ENCODE measurements at regions not wholly inside any gene's neighbourhood (a gene's known extent, or its start where the extent isn't known, plus 50 kb on each side); places are given as distances from the start of the nearest gene placed in this dataset.

DNA sequence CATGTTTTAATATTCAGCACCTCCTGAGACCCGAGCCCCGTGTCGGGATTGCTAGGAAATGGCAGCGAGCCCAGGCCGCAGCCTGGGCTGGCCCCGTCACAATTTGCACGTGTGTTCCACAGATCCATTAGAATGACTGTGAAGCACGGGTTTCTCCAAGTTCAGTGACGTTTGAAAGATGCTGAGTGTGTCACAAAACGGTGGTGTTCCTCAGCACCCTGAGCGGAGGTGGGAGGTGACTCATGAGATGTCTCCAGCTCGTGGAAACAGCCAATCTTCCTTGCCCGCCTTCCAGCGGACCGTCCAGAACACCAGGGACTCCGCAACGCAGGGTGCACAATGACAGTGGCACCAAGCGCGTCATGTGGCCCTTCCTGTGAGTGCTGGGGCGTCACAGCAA lies 412.8 kb downstream of the IRX2 start:
- Histone ChIP-seq H3K79me2 (ENCODE audit: low read length) (no peaks in the 10 kb centered on the region), H3K4me1 (ENCODE audit: low read length) (no peaks in the 10 kb centered on the region), H3K9ac (ENCODE audit: low read length) (no peak overlapping the region), H3K36me3 (replicated peaks; ENCODE audit: low read depth, low read length) (no peaks in the 10 kb centered on the region), H3K27ac (ENCODE audit: low read length) (no peak overlapping the region), H3K27me3 (ENCODE audit: low read depth, low read length) (no peaks in the 10 kb centered on the region), H3K4me3 (ENCODE audit: low read length) (no peak overlapping the region), H4K20me1 (ENCODE audit: insufficient read depth, low read length) (no peaks in the 10 kb centered on the region), H3K4me2 (ENCODE audit: low read length) (no peak overlapping the region), H3K9me3 (ENCODE audit: insufficient read depth, low read length) (no peaks in the 10 kb centered on the region), H2AFZ (ENCODE audit: low read depth, low read length) (no peak overlapping the region)
- TF ChIP-seq, protein P1, sequence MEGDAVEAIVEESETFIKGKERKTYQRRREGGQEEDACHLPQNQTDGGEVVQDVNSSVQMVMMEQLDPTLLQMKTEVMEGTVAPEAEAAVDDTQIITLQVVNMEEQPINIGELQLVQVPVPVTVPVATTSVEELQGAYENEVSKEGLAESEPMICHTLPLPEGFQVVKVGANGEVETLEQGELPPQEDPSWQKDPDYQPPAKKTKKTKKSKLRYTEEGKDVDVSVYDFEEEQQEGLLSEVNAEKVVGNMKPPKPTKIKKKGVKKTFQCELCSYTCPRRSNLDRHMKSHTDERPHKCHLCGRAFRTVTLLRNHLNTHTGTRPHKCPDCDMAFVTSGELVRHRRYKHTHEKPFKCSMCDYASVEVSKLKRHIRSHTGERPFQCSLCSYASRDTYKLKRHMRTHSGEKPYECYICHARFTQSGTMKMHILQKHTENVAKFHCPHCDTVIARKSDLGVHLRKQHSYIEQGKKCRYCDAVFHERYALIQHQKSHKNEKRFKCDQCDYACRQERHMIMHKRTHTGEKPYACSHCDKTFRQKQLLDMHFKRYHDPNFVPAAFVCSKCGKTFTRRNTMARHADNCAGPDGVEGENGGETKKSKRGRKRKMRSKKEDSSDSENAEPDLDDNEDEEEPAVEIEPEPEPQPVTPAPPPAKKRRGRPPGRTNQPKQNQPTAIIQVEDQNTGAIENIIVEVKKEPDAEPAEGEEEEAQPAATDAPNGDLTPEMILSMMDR (IDR thresholded peaks at IDR 0.05; ENCODE audit: low read depth, low read length): no peak
- no peak for TF ChIP-seq EZH2phosphoT487 (IDR thresholded peaks at IDR 0.05; ENCODE audit: low read depth)

DNA sequence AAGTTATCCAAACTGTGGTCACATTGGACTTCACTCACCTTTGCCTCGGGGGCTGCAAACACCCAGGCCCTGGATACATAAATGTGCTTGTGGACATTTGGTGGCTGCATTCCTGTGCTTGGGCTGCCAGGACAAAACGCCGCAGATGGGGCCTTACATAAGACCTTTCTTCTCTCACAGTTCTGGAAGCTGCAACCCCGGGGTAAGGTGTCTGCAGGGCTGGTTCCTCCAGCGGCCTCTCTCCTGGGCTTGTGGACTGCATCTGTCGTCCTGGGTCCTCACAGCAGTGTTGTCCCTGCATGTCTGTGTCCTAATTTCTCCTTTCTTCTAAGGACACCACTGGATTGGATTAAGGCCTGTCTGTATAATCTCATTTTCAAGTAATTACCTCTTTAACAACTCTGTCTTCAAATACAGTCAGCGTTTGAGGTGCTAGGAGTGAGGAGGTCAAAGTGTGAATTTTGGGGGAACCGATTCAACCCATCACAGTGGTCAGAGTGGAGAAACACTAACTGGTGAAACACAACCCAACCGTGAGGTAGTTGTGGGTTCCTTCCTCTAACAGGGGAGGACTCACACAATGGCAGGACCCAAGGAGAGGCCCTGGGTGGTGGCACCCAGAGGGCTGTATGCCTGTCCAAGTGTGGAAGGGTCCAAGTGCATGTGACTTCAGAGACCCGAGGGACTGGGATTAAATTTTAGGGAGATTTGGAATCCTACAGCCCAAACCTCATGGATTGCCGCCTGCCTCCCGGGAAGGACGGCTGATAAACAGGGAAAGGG lies 415.6 kb downstream of the IRX2 start:
- no peak overlapping the region for H2AFZ ChIP-seq (ENCODE audit: low read depth, low read length)
- no peaks in the 10 kb centered on the region for H3K9me3 ChIP-seq (ENCODE audit: insufficient read depth, low read length)
- no peaks in the 10 kb centered on the region for H4K20me1 ChIP-seq (ENCODE audit: insufficient read depth, low read length)
- no peaks in the 10 kb centered on the region for H3K27me3 ChIP-seq (ENCODE audit: low read depth, low read length)
- H3K27ac ChIP-seq (ENCODE audit: low read length): no peak overlapping the region
- H3K4me1 ChIP-seq (ENCODE audit: low read length): no peaks in the 10 kb centered on the region
- TF ChIP-seq, protein P1 (IDR thresholded peaks at IDR 0.05; ENCODE audit: low read depth, low read length): no peak
- no peak for TF ChIP-seq EZH2phosphoT487 (IDR thresholded peaks at IDR 0.05; ENCODE audit: low read depth)
- no peaks in the 10 kb centered on the region for H3K36me3 ChIP-seq (replicated peaks; ENCODE audit: low read depth, low read length)
- no peak overlapping the region for H3K4me2 ChIP-seq (ENCODE audit: low read length)
- no peak overlapping the region for H3K9ac ChIP-seq (ENCODE audit: low read length)
- no peaks in the 10 kb centered on the region for H3K79me2 ChIP-seq (ENCODE audit: low read length)
- no peak overlapping the region for H3K4me3 ChIP-seq (ENCODE audit: low read length)

DNA sequence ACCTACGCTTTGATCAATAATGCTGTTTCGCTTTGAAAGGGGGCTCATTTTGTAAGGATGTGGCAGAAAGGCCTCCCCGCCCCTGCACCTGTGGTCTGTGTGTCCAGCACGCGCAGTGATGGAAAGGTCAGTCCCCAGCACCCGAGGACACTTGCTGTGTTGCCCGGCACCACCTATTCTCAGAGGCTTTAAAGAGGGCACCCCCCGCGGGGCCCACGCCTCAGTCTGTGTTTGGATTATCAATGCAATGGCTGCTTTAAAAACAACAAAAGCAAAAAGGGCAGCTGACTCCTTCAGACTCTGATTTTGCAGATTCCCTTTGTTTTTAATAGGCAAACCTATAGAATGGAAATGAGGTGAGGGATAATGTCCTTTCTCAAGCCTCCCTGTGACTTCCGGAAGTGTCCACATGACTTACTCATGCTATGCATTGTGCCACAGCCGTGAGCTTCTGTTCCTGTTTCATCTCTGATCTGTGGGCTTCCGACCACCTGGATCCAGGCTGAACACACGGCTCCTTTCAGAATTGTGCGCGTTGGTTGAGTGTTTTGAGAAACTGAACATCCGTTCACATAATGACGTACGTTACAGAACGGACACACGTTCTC lies 416.2 kb downstream of the IRX2 start:
- no peaks in the 10 kb centered on the region for H3K79me2 ChIP-seq (ENCODE audit: low read length)
- no peaks in the 10 kb centered on the region for H3K27me3 ChIP-seq (ENCODE audit: low read depth, low read length)
- no peaks in the 10 kb centered on the region for H3K9me3 ChIP-seq (ENCODE audit: insufficient read depth, low read length)
- H3K4me2 ChIP-seq (ENCODE audit: low read length): no peak overlapping the region
- H2AFZ ChIP-seq (ENCODE audit: low read depth, low read length): no peak overlapping the region
- H4K20me1 ChIP-seq (ENCODE audit: insufficient read depth, low read length): no peaks in the 10 kb centered on the region
- H3K27ac ChIP-seq (ENCODE audit: low read length): no peak overlapping the region
- no peaks in the 10 kb centered on the region for H3K36me3 ChIP-seq (replicated peaks; ENCODE audit: low read depth, low read length)
- TF ChIP-seq, protein P1 (IDR thresholded peaks at IDR 0.05; ENCODE audit: low read depth, low read length): no peak
- TF ChIP-seq EZH2phosphoT487 (IDR thresholded peaks at IDR 0.05; ENCODE audit: low read depth): no peak
- H3K9ac ChIP-seq (ENCODE audit: low read length): no peak overlapping the region
- H3K4me3 ChIP-seq (ENCODE audit: low read length): no peak overlapping the region
- no peaks in the 10 kb centered on the region for H3K4me1 ChIP-seq (ENCODE audit: low read length)

DNA sequence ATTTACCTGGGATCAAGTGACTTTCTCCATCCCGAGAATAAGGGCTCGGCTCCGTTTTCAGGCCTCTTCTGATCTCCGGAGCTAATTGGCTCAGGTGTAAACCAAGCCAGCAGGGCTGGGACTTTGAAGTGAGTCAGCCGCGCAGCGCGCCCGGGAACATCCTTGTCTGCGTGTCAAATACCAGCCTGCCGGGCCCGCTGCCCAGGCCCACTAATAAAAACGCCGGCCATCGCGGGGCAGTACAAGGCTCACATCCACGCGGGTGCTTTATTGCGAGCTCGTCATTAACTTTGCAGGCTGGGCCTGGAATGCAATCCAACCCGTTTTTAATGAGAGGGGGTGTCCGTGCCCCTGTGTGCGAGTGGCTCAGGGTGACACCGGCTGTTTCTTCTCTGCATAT lies 416.8 kb downstream of the IRX2 start:
- Histone ChIP-seq H3K4me1 (ENCODE audit: low read length) (no peaks in the 10 kb centered on the region), H3K27me3 (ENCODE audit: low read depth, low read length) (no peaks in the 10 kb centered on the region), H3K9me3 (ENCODE audit: insufficient read depth, low read length) (no peaks in the 10 kb centered on the region), H4K20me1 (ENCODE audit: insufficient read depth, low read length) (no peaks in the 10 kb centered on the region), H3K4me2 (ENCODE audit: low read length) (no peak overlapping the region), H3K9ac (ENCODE audit: low read length) (no peak overlapping the region), H3K4me3 (ENCODE audit: low read length) (no peak overlapping the region), H3K27ac (ENCODE audit: low read length) (no peak overlapping the region), H3K36me3 (replicated peaks; ENCODE audit: low read depth, low read length) (no peaks in the 10 kb centered on the region), H3K79me2 (ENCODE audit: low read length) (no peaks in the 10 kb centered on the region), H2AFZ (ENCODE audit: low read depth, low read length) (no peak overlapping the region)
- TF ChIP-seq EZH2phosphoT487 (IDR thresholded peaks at IDR 0.05; ENCODE audit: low read depth): no peak
- TF ChIP-seq, protein P1 (IDR thresholded peaks at IDR 0.05; ENCODE audit: low read depth, low read length): no peak

All from OCI-LY3 (cell line).